NCI-H774 (cell line): ENCODE measurements at regions not wholly inside any gene's neighbourhood (a gene's known extent, or its start where the extent isn't known, plus 50 kb on each side); places are given as distances from the start of the nearest gene placed in this dataset.
"Not testable (repeated sequence)": the region's sequence is repeated elsewhere in the genome, so short reads cannot be mapped to it uniquely, and the experiment has no call there.

ENCODE experiments used
- DNase-seq: peaks from one replicate; lab custom pipeline; 2025; lab: John Stamatoyannopoulos, UW

DNA sequence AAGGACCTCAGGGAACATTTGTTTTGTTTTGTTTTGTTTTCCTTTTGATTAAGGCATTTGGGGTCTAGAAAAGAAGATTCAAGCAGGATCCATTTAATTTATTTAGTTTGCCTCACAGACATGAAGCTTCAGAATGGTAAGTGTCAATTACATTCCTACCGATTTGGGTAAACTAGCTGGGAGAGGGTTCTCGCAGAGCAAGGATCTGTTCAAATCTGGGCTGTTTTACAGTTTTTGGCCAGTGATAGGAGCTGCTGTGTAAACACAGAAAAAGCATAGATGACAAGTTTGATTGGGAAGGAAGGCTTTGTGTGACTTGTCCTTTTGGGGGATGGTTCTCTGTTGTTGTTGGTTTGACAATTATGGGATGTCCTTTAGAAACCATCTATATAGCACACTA, 470.3 kb upstream of the WWC1 start:
- no peak for DNase-seq

DNA sequence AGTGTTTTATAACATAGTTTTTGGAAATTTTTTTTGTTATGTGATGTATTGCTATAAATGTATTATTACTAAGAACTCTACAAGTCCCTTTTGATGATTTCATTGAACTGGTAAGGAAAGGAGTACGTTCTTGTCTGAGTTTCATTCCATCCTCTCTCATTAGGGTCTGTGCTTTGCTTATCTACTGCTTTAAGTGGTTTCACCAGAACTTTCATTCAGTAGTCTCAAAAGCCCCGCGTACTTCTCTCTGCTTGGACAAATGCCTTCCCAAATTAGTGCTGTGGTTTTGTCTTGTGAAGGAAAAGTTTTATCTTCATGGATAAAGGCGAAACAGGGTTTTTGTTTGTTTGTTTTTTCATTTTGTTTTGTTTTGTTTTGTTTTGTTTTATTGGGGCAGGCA, 469.8 kb upstream of the WWC1 start:
- no peak for DNase-seq

GRCh38 chr5:167822241-167822640, 469.2 kb upstream of the WWC1 start:
- no peak for DNase-seq

GRCh38 chr5:167823405-167823804, 468.0 kb upstream of the WWC1 start:
- no peak for DNase-seq

DNA sequence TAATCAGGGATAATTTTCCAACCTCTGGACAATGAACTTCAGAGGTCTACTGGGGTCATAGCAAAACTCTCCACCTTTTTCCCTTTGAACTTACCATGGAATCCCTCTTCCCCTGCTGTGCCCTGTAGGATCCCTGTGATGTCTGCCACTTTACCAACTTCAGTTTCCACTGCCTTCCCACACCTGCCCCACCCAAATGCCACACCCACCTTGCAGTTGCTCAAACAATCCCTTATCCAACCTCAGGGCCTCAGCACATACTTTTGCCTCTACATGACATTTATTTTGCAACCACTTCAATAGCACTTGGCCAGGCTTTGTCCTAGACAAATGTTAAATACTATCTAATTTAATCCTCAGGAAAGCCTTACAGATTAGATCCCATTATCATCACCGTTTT, 463.7 kb upstream of the WWC1 start:
- no peak for DNase-seq

DNA sequence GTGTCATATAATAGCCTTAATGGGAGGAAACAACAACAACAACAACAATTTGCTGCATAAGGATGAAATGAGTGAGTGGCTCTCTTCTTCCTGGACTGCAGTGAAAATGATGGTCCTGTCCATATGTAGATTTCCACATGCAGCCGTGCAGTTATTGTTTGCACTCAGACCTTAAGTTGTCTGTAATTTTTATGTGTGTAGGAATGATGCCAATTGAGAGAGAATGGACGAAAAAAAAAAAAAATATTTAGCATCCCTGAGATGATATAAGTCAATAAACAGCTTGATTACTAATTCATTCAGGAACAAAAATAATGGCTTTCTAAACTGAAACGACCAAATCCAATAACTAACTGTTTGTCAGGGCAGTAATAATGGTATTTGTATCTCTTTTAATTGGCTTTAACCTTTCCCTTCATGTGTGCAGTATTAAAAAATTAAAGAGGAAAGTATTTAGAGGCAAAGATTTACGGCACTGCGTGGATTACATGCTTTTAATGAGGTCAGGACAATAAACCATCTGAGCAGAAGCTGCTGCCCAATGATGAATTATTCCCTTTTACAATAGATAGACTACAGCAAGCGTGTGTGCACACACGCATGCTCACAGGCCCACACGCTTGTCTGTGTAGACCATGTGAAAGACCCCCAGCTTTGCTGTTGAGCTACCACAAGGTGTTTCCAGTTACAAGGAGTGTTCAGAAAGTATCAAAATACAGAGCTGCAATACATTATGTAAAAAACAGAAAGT, 459.5 kb upstream of the WWC1 start:
- DNase-seq = no peak

GRCh38 chr5:167832609-167833008, 458.8 kb upstream of the WWC1 start:
- no peak for DNase-seq

- DNase-seq = no peak
Observed at GRCh38 chr5:167833456-167833855, 458.0 kb upstream of the WWC1 start.

DNA sequence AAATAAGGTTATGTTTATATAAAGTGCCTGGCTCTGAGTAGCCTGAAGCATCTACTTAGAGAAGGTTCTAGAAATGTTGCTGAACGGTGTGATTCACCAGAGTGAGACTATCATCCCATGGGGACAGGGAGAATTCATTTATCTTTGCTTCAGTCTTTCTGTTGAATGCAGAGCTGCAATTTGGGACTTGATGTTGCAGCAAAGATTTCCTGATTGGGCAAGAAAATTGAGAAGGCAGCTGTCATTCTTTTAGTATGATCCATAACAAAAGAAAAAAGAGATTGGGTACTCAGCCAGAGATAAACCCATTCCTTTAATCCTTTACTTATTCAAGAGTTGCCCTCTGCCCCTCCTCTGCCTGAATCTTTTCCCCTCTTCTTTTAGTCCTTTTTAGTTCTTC, 456.3 kb upstream of the WWC1 start:
- DNase-seq = no peak

DNA sequence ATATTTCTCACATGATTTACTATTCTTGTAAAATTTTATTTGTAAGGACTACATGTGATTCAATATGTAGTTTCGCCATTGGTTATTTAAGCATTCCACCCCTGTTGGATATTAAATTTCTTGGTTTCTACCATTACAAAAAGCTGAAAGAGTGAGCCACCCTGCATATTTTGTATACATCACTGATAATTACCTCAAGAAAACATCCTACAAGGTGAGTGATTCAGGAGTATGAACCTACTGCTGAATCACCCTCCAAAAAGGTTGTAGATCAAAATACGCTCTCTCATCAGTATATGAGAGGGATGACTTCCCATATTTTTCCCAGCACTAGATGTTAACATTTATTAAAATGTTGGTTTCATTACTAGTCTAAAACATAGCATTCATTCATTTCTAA, 454.3 kb upstream of the WWC1 start:
- no peak for DNase-seq

GRCh38 chr5:167839065-167839464, 452.4 kb upstream of the WWC1 start:
- DNase-seq = no peak

GRCh38 chr5:167840527-167841130, 450.8 kb upstream of the WWC1 start:
- no peak for DNase-seq

- no peak for DNase-seq
Observed at GRCh38 chr5:167843881-167844572, 447.4 kb upstream of the WWC1 start.

DNA sequence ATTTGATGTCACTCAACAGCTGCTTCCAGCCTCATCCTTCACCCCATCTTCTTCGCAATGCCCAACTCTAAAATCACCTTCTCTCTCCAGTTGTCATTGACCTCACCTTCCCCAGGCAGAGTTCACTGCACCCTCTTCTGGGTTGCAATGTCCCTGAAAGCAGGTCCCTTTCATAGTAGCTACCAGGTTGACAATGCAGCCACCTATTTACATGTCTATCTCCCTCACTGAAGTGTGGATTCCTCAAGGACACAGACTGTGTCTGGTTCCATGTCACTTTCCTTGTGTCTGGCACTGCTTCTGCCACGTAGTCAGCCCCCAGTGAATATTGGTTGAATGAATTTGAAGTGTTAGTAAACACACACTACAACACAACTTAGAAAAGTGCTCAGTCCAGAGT, 445.5 kb upstream of the WWC1 start:
- no peak for DNase-seq

DNA sequence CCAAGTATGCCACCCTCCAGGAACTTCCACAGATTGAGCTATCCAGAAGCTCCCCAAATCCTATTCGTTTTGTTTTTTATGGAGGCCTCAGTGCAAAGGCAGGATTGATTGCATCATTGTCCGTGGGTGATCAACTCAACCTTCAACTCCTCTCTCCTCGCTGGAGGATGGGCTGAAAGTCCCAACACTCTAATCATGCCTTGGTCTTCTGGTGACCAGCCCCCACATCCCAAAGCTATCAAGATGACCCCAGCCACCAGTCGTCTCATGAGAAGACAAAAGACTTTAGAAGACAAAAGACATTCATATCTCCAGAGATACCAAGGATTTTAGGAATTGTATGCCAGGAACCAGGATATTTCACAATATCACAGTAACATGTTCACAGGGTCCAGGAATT, 441.6 kb upstream of the WWC1 start:
- DNase-seq = no peak

- no peak for DNase-seq
Observed at GRCh38 chr5:167850911-167851310, 440.5 kb upstream of the WWC1 start.

DNA sequence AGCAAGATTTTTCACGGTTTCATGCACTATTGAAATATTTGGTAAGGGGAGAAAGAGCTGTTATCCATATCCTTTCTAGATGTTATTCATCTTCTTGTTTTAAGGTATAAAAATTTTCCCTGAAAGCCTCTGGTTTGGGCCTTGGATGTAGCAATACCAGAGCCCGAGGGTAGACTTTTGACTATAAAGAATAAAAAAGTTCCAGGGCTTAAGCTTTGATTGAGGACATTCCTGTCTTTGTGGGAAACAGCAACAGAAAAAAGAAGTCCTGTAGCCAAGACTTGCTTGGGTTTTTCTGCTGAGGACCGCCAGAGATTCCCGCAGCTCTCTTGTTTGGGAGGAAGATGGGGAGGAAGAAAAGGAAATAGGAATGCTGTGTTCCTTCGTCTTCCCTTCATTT, 440.0 kb upstream of the WWC1 start:
- no peak for DNase-seq

DNA sequence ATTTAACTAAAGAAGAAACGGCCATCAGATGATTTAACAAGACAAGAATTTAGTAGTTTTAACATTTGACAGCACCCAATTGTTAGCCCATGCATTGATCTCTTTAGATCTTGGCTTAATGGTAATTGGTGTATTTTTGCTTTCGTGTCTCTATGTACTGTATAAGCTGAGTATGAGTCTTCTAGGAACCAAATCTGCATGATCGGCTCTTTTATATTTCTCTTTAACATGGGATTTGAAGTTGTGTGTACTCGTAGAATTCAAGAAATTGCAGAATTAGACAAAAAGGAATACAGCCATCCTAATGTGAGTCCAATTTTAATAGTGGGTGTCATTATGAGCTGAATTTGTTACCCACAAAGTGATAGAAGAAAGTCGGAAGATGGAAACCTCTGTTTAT, 438.9 kb upstream of the WWC1 start:
- no peak for DNase-seq

GRCh38 chr5:167853421-167853820, 438.0 kb upstream of the WWC1 start:
- DNase-seq = no peak

DNA sequence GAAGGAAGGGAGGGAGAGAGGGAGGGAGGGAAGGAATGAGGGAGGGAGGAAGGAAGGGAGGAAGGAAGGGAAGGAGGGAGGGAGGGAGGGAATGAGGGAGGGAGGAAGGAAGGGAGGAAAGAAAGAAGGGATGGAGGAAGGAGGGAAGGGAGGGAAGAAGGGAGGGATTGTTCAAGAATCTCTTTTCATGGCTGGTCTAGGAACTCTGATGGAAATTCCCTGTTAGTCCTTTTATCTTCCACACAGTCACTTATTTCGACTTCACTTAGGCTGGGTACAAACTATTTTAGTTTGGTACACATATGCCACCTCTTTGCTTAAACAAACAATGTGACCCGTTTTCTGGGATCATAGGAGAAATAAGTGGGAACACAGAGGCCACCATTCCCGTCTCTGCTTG, 435.6 kb upstream of the WWC1 start:
- no peak for DNase-seq

GRCh38 chr5:167857321-167857720, 434.1 kb upstream of the WWC1 start:
- no peak for DNase-seq

DNA sequence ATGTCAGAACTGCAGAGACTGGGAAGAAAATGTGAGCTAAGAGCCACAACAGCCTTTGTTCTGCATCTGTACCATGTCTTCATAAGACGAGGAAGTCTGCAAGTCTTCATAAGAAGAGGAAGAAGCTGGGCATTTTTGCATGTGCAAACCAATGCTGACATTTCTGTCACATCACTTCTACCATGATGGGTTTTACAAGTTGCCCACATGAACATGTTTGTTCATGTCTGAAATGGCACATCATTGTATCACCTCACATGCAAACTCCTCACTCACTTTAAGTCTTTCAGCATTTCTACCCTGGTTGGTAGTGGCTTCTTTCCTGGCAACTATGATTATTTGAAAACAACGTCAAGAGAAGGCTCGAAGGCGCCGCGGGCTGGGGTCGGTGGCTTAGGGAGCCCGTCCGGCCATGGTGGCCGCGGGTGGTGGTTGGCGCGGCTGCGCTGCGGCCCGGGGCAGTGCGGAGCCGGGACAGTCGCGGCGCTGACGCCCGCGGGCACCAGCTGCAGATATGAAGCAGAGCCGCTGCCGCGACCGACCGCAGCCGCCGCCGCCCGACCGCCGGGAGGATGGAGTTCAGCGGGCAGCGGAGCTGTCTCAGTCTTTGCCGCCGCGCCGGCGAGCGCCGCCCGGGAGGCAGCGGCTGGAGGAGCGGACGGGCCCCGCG, 433.1 kb upstream of the WWC1 start:
- not testable (repeated sequence) for DNase-seq
